Skeletal muscle satellite cell (primary cell): ENCODE measurements at regions not wholly inside any gene's neighbourhood (a gene's known extent, or its start where the extent isn't known, plus 50 kb on each side); places are given as distances from the start of the nearest gene placed in this dataset.

ENCODE experiments used
- H3K27me3 ChIP-seq: 2 replicates; pipeline ENCODE4 v1.7.0; 2013; ENCODE audit warnings: low read length; ENCODE audit not compliant: control insufficient read depth, insufficient read depth
- H3K36me3 ChIP-seq: 2 replicates; pipeline ENCODE4 v1.7.0; 2013; ENCODE audit warnings: mild to moderate bottlenecking, control low read depth, low read length; ENCODE audit not compliant: insufficient read depth
- H3K4me1 ChIP-seq: 2 replicates; pipeline ENCODE4 v1.7.0; 2013; ENCODE audit warnings: low read length; ENCODE audit not compliant: control insufficient read depth, insufficient read depth
- H3K4me2 ChIP-seq: 2 replicates; pipeline ENCODE4 v1.7.0; 2013; ENCODE audit warnings: mild to moderate bottlenecking, low read length
- H3K4me3 ChIP-seq: 2 replicates; pipeline ENCODE4 v1.7.0; 2013; ENCODE audit warnings: low read length
- H3K9ac ChIP-seq: 2 replicates; pipeline ENCODE4 v1.7.0; 2013; ENCODE audit warnings: mild to moderate bottlenecking, low read depth, low read length, moderate library complexity
- H3K9me3 ChIP-seq: replicated peaks from 2 replicates; pipeline ENCODE4 v1.7.0; 2013; ENCODE audit warnings: mild to moderate bottlenecking, control low read depth, low read length

DNA sequence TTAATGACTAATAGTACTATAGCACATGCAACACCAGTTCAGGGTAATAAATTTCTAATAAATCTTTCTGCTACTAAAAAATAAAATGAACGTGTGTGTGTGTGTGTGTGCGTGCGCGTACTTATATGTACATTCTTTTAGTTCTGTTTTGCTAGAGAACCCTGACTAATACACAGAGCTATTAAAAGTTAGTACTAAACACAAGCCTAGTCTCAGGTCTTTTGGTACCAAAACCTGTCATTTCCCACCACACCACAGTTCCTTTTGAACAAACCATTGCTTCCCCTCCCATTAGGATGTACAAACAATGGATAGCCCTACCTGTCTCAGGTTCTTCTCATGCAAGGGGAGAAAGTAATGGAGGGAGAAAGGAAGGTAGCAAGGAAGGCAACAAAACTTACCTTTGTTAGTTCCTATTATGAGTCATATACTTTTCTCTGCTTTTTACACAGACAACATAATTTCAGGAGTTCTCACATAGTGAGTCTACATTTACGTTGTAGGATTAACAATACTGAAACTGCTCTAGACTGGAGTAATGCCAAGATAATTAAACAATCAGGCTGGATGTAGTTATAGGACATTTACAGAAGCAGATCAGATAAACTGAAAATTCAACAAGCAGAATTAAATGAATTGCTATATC is 427.2 kb downstream of the KCNJ3 start:
- H3K36me3 ChIP-seq: no peaks in the 10 kb centered on the region
- H3K9me3 ChIP-seq: no peaks in the 10 kb centered on the region
- no peak overlapping the region for H3K4me2 ChIP-seq
- H3K27me3 ChIP-seq: no peaks in the 10 kb centered on the region
- H3K9ac ChIP-seq: no peak overlapping the region
- no peak overlapping the region for H3K4me3 ChIP-seq
- H3K4me1 ChIP-seq: no peaks in the 10 kb centered on the region

DNA sequence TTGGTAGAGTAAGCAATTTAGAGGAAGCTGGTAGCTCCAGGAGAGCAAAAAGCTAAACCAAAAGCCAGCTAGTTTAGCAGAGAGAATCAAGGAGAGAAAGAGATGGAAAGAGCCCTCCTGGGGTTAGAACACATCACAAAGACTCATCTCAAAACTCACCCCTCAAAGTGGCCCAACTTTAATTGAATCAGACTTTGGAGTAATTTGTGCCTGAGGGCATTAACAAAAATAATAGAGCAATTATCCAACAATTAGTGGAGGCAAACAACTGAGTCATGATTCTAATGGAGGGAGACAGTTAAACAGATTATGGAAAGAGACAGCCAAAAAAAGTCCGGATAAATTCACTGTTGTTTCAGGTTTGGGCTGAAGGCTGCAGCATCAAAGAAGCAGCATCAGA is 417.4 kb downstream of the KCNJ3 start:
- H3K36me3 ChIP-seq: no peaks in the 10 kb centered on the region
- H3K27me3 ChIP-seq: no peaks in the 10 kb centered on the region
- H3K4me3 ChIP-seq: no peak overlapping the region
- H3K9ac ChIP-seq: no peak overlapping the region
- H3K9me3 ChIP-seq: no peaks in the 10 kb centered on the region
- H3K4me2 ChIP-seq: no peak overlapping the region
- H3K4me1 ChIP-seq: no peaks in the 10 kb centered on the region

DNA sequence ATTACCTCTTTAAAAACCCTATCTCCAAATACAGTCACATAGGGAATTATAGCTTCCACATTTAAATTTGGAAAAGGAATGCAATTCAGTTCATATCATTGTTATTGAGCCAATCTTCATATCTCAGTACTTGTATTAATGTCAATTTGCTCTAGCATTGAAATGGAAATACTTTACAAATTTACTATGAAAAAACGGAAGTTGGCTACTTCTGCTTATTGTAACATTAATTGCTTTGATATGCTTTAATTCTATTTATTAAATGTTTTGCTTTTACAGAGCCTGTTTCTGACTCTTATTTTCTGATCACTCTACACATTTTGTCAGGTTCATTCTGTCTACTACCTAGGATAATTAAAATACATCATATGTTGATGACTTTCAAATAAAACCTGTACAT is 412.6 kb downstream of the KCNJ3 start:
- no peaks in the 10 kb centered on the region for H3K9me3 ChIP-seq
- no peaks in the 10 kb centered on the region for H3K36me3 ChIP-seq

DNA sequence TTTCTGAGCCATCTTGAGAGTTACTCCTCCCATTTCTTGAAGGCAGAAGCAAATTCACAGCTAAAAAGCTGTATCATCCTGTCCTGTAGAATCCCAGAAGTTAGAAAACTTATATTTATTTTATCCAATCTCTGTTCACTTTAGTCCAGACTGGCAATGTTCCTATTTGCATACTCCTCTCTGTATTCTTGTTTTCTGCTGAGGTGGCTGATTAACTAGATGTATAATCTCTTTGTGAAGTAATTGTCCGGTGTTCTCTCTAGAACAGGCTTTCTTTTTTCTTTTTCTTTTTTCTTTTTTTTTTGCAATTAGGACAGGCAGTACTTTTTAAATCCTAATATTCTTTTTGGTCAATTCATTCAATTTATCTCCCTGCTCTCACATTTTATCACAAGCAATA is 411.0 kb downstream of the KCNJ3 start:
- H3K4me2 ChIP-seq: no peak overlapping the region
- H3K9ac ChIP-seq: no peak overlapping the region
- H3K27me3 ChIP-seq: no peaks in the 10 kb centered on the region
- no peak overlapping the region for H3K4me3 ChIP-seq
- no peaks in the 10 kb centered on the region for H3K9me3 ChIP-seq
- no peaks in the 10 kb centered on the region for H3K4me1 ChIP-seq
- H3K36me3 ChIP-seq: no peaks in the 10 kb centered on the region

More for the DNA sequence above, 412.6 kb downstream of the KCNJ3 start:
- Histone ChIP-seq H3K9ac (no peak overlapping the region), H3K4me1 (no peaks in the 10 kb centered on the region), H3K4me2 (no peak overlapping the region), H3K4me3 (no peak overlapping the region), H3K27me3 (no peaks in the 10 kb centered on the region)

DNA sequence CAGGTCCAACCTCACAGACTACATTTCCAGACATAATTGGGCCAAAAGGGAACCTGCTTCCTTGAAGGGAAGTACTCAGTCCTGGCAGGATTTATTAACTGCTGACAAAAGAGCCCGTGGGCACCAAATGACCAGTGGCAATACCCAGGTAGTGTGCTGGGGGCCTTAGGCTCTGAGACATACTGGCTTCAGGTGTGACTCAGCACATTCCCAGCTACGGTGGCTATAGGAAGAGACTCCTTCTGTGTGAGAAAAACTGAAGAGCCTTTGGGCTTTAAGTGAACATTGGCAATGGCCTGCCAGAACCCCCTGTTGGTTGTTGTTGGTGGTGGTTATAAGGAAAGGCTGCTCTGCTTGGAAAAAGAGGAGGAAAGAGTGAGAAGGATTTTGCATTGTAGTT is 401.8 kb downstream of the KCNJ3 start:
- Histone ChIP-seq H3K4me1 (no peaks in the 10 kb centered on the region), H3K9ac (no peak overlapping the region), H3K36me3 (no peaks in the 10 kb centered on the region), H3K9me3 (no peaks in the 10 kb centered on the region), H3K4me3 (no peak overlapping the region), H3K27me3 (no peaks in the 10 kb centered on the region), H3K4me2 (no peak overlapping the region)

DNA sequence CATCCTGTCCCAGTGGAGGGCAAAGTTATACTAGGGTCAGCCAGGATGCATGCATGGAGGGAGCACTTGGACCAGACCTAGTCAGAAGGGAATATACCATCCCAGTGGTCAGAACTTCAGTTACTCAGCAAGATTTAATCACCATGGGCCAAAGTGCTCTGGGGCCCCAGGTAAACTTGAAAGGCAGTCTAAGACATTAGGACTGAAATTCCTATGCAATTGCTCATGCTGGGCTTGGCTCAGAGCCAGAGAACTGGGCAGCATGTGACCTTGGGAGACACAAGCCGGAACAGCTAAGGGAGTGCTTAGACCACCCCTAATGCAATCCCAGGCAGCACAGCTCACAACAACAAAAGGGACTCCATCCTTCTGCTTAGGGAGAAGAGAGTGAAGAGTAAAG is 401.3 kb downstream of the KCNJ3 start:
- Histone ChIP-seq H3K4me1 (no peaks in the 10 kb centered on the region), H3K4me3 (no peak overlapping the region), H3K36me3 (no peaks in the 10 kb centered on the region), H3K9me3 (no peaks in the 10 kb centered on the region), H3K27me3 (no peaks in the 10 kb centered on the region), H3K9ac (no peak overlapping the region), H3K4me2 (no peak overlapping the region)

DNA sequence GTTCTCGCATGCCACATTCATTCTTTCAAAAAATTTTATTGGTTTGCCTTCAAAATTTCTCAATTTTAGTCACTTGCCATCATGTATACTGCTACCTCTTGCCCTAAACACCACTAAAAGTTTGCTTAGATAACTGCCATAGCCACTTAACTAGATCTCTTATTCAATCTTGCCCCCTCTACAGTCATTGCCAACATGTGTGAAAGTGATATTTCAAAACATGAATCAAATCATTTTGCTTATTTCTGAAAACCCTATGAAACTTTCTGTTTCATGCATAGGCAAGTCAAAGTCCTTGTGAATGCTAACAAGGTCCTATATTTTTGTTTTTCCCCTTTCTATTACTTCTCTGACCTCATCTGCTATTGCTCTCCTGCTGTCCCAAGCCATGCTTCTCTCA is 397.1 kb downstream of the KCNJ3 start:
- Histone ChIP-seq H3K9ac (no peak overlapping the region), H3K4me1 (no peaks in the 10 kb centered on the region), H3K4me3 (no peak overlapping the region), H3K9me3 (no peaks in the 10 kb centered on the region), H3K4me2 (no peak overlapping the region), H3K27me3 (no peaks in the 10 kb centered on the region), H3K36me3 (no peaks in the 10 kb centered on the region)

DNA sequence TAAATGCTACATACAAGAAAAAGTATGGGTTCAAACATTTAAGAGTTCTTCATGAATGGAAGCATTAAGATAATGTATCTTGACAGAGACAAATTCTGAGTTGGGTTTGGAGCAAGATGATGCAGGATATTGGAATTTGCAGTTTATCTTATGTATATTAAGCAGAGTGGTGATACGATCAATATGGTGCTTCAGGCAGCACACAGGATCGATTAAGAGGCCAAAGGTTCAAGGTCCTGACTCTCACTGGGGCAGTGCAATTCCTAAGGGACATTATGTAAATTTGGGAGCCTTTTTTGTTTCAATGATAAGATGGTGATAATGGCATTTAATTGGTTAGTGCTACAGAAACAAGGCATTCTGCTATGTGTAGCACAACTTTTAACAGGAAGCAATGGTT is 381.9 kb downstream of the KCNJ3 start:
- H3K4me2 ChIP-seq: no peak overlapping the region
- no peak overlapping the region for H3K4me3 ChIP-seq
- H3K9me3 ChIP-seq: no peaks in the 10 kb centered on the region
- H3K27me3 ChIP-seq: no peaks in the 10 kb centered on the region
- H3K36me3 ChIP-seq: no peaks in the 10 kb centered on the region
- no peaks in the 10 kb centered on the region for H3K4me1 ChIP-seq
- no peak overlapping the region for H3K9ac ChIP-seq

DNA sequence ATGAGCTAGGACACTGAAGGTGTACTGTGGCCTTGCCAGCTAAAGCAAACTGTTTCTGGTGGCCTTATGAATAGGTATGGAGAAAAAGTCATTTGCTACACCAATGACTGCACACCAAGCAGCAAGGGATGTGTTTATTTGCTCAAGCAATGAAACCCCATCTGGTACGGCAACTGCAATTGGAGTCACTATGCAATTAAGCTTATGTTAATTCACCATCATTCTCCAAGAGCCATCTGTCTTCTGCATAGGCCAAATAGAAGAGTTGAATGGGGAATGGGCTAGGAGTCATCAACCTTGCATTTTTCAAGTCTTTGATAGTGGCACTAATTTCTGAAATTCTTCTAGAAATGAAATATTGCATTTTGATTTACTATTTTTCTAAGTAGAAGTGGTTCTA is 372.0 kb downstream of the KCNJ3 start:
- H3K27me3 ChIP-seq: no peaks in the 10 kb centered on the region
- H3K36me3 ChIP-seq: no peaks in the 10 kb centered on the region

DNA sequence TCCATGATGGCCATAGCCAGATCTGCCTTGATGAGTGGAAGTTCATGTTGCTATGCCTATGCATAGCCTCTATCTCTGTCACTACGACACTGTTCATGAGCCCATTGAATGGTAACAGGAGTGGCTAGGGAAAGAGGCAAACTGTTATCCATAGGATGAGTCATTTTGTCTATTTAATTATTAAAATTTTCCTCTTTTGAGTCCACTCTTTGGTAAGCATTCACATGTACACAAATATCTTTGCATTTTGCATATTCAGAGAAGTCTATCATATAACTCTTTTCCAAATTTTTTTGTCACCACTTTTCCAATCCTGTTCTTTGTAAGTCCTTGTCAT is 364.4 kb downstream of the KCNJ3 start:
- no peaks in the 10 kb centered on the region for H3K4me1 ChIP-seq
- no peak overlapping the region for H3K9ac ChIP-seq
- no peak overlapping the region for H3K4me3 ChIP-seq
- H3K9me3 ChIP-seq: no peaks in the 10 kb centered on the region
- H3K4me2 ChIP-seq: no peak overlapping the region
- no peaks in the 10 kb centered on the region for H3K36me3 ChIP-seq
- no peaks in the 10 kb centered on the region for H3K27me3 ChIP-seq

More for the DNA sequence above, 372.0 kb downstream of the KCNJ3 start:
- no peaks in the 10 kb centered on the region for H3K9me3 ChIP-seq
- no peaks in the 10 kb centered on the region for H3K4me1 ChIP-seq
- H3K9ac ChIP-seq: no peak overlapping the region
- no peak overlapping the region for H3K4me2 ChIP-seq
- H3K4me3 ChIP-seq: no peak overlapping the region

DNA sequence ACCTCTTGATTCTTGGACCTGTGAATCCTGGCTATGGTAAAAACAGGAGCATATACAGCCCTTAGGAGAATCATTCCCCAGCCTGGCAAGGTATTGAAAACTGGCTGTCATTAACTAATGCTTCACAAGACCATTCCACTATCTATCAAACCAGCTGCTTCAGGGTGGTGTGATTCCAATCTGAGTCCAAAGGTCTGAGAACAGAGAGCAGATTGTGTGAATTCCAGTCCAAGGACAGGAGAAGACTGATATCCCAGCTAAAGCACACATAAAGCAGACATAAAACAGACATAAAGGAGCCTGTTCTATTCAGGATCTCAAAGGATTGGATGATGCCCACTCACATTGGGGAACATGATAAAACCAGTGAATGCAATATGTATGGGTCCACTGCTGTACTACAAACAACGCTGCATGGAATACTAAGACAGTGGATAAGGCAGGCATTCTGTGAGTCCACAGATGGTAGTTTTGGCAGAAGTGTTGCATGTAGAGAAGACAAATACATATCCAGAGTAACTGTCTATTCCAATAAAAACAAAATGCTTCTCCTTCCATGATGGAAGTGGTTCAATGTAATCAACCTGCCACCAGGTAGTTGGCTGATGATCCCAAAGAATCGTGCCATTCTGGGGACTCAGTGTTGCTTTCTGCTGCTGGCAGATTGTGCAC is 363.9 kb downstream of the KCNJ3 start:
- Histone ChIP-seq H3K36me3 (no peaks in the 10 kb centered on the region), H3K4me3 (no peak overlapping the region), H3K9ac (no peak overlapping the region)

DNA sequence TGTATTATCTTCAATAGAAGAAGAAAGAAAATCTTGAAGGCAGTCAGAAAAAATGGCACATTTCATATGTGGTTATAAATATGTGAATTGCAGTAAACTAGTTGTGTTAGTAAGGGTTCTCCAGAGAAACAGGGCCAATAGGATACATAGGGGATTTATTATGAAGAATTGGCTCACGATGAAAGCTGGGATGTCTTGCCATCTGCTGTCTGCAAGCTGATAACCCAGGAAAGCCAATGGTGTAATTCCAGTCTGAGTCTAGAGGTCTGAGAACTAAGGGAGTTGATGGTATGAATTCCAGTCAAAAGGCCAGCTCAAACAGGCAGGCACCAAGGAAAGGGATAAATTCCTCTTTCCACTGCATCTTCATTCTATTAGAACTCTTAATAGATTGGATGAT is 362.4 kb downstream of the KCNJ3 start:
- Histone ChIP-seq H3K9me3 (no peaks in the 10 kb centered on the region), H3K4me1 (no peaks in the 10 kb centered on the region), H3K27me3 (no peaks in the 10 kb centered on the region), H3K9ac (no peak overlapping the region), H3K4me3 (no peak overlapping the region), H3K4me2 (no peak overlapping the region), H3K36me3 (no peaks in the 10 kb centered on the region)

More for the DNA sequence above, 363.9 kb downstream of the KCNJ3 start:
- Histone ChIP-seq H3K4me2 (no peak overlapping the region), H3K9me3 (no peaks in the 10 kb centered on the region), H3K27me3 (no peaks in the 10 kb centered on the region), H3K4me1 (no peaks in the 10 kb centered on the region)
